T-helper 1 cell (primary cell): ENCODE measurements at regions not wholly inside any gene's neighbourhood (a gene's known extent, or its start where the extent isn't known, plus 50 kb on each side); places are given as distances from the start of the nearest gene placed in this dataset.

Source experiments
- DNase-seq, 5 donors: peaks; one replicate each; pipeline ENCODE4 v3.0.0-alpha.2; 2012 to 2020

DNA sequence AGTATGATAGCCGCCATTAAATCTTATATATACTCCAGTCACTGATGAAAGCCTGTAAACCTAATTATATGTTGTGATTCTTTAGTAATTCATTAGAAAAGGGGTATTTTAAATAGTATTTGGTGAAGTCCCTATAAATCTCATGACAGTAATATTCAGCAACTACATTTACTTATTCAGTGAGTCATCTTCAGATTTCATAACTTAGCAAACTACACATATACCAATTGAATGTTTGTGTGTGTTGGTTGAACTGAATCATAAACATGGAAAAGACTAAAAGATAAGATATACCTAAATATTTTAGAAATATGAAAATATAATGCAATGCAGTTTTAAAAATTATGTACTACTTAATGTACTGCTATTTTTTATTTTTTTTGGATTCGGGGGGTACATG, 1050.4 kb downstream of the MAT2B start:
- no peak for DNase-seq

DNA sequence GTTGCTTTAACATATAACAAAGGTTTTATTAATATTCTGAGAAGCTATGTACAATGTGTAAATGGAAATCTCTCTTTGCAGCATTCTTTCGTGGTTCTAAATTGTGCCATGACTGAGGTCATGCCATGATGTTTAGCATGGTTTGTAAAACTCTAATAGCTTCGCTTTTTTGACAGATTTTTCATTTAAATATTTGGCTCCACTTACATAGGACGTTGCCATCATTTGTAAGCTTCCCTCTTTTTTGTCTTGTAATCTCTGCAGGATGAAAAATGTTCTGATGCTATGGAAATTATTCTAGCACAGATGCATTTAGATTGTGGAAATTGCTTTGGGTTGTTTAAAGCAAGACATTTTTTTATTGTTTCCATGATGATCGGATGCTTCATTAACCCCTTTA, 1054.8 kb downstream of the MAT2B start:
- DNase-seq, result no peak

DNA sequence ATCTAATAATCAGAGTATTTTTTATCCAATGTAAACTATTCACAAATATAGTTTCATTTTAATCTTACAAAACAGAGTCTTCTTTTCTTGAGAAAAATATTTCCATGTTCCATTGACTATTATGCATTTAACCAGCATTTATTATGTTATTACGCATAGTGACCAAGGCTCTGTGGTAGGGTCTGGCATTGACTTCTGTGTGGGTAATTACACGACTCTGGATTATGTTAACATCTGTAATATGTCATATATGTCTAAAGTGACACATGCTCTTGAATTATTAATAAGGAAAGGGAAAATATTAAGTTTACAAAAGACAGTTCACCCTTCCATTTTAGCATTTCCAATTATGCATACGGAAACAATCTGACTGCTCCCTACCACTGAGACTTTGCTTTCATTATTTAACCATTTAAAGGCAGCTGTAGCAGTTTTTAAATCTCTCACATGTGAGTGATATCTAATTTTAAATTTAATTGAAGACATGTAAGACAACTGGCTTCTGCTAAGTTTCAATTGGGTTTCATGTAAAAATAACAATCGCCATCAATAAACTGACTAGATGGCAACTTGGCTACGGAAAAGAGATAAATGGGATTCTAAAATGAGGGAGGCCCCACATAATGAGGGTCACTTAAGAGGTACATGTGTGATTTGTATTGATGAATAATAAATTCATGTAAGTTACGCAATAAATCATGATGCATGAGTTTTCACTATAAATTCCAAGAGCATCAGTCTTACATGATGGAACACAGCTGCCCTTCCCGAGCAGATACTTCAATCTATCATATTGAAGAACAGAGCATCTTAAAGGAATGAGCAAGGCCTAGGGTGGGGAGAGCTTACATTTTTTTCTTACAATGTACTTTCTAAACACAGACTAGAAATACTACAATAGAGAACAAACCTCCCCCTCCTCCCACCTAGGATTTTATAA, 1056.8 kb downstream of the MAT2B start:
- DNase-seq, result no peak

DNA sequence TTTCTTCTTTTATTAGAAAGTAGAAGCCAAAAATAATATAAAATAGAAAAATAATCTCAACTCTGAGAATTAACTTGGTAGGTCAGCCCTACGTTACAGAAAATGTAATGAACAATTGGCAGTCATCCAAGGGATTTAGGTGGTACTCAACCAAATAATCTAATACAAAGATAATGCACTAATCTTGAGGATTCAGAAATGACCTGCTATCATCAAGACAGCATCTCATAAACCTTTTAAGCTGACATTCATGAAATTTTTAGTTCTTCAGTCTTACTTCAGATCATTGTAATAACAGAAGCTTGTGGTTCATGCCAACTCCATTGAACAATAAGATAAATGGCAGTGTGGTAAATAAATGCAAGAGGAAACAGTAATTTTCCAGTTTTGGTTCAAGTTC, 1058.0 kb downstream of the MAT2B start:
- no peak for DNase-seq

DNA sequence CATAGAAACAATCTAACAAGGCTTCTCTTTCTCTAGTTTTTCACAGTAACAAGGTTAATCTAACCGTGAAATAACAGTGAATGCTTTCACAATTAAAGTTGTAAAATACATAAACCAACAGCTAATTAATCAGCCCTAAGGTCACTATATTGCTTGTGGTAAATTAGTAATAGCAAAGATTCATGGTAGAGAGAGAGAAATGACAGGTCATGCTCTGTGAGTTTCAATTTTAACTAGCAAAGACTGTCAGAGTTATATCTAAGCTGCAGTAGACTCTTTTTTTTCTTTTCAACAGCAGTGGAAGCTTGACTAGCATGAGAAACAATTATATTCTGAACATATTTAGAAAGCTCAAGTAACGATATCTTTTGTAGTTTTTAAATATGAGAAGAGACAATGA, 1068.0 kb downstream of the MAT2B start:
- no peak for DNase-seq

DNA sequence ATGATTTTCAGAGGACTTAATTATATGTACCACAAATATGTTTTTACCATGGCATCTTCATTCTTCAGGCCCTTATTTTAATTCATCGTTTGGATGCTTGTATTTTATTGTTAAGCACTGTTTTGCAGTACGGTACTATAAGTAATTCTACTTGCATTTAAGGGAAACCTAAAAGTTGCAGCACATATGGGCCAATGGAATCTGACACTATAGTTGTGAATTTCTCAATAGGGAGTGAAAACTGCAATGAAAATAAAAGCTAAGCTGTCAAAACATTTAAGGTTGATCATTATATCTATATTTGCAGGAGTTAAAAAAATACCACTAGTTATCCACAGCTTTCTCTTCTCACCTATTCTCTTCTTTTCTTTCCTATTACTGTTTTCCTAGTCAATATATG, 1071.8 kb downstream of the MAT2B start:
- no peak for DNase-seq

DNA sequence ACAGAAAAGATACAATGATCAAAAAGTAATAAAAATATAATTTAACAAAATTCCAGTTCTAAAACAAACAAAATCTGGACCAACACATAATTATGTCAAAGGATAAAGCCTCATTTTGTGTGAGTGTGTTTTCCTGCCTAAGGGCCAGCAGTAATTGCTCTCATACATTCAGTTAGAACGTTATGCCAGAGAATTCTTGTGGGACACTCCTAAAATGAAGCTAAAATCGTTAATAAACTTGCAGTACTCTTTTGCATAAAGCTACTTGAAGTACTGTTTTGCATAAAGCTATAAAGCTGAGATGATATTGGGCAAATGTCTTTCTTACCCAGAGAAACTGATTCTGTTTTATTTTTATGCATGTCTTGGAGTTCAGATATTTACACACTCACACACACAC, 1072.3 kb downstream of the MAT2B start:
- no peak for DNase-seq

DNA sequence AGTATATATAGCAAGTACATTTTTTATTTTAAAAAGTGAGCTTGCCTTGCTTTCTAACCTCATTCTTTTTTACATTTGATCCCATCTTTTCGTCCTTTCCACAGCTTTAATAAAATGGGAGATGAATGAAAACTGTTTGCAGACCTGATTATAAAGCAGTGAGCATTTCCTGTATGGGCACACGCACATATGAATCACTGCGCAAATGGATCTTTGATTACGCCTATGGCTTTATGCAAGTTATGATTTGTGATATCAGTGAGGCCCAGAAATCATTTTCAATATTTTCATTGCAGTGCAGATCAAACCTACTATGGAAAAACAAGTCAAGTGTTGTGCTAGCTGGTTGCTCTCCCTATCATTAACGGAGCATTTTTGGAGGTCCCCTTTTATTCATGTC, 1073.0 kb downstream of the MAT2B start:
- no peak for DNase-seq

DNA sequence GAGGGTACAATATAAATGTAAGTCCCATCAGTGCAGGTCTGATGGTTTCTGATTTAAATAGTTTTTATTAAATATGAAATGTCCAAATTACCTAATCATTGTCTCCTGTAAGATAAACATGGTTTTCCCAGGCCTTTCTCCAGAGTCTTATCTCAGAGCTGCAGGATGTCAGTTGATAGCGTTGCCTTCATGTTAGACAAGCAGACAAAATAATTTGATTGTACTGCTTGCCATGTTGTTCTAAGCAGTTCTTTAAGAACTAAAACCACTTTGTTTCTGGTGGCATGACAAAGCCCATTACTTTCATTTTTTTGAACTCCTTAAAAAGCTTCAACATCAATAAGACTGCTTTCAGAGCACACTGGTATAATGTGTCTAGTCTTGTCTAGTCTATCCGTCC, 1073.5 kb downstream of the MAT2B start:
- DNase-seq, result no peak

DNA sequence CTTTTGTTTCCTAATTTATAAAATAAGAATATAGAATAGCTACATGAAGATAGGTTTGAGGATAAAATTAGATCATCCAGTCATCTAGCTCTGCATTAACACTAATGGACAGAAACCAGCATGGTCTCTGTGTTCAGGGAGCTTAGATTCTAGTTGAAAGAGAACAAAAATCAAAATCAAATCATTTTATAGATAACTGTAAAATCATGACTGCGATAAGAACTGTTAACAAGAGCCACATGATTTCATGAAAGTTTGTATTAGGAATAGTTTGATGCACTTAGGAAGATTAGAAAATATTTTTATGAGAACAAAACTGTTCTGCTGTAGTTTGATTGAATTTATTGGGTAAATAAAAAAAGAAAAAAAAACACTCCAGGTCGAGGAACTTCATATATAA, 1074.7 kb downstream of the MAT2B start:
- DNase-seq, result no peak

DNA sequence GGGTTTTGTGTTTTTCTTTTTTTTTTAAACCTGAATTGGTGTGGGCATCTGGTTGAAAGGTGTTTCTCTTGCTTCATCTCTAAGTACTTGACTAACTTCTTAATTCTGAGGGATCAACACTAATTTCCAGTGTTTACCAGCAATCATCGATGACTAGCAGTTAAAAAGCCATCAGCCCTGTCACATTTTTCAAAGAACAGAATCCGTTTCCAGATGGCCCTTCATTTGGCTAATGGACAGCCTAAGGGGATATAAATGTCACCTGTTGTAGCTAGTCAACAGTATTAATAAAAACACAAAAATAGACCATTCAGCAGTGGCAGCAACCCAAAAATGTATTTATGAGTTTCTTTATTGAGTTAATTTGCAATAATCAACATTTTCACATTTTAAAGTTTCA, 1076.5 kb downstream of the MAT2B start:
- DNase-seq, result no peak

DNA sequence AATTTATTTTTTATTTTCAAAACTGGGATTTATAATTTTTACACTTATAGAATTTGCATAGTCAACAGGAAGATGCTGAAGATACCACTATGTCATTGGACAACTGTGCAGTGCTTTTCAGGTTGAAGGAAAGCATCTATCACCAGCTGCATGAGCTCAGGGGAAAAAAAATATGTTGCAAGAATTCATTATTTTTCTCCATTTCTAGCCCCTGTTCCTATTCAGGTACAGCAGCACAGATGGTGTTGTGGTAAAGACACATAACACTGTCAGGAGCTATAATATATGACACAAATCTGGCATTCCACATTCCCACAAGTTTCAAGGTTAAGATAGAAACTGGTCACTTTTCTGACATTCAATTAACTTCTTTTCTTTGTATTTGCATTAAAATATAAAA, 1088.6 kb downstream of the MAT2B start:
- DNase-seq, result no peak

DNA sequence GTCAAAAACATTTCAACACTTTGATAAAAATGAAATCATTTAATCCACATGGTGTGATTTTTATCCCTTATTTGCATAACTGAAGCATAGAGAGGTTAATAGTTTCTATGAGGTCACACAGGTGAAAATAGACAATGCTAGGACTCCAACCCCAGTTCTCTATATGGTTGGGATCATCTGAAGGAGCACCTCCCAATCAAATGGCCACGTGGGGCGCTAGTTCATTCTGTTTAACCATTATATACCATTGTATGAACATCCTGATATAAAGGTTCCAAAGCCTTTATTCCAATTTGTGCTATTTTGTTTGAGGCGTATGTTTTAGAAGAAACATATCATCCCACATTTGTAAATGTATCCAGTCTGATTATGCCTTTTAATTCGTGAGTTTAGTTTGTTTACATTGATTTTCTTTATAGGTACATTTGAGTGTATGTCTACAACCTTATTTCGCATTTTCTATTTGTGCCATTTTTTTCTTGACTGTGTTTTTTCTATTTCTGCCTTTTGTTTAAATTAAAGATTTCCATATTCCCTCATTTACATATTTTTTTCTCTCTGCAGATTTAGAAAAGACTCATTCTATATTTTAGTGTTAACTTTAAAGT, 1092.0 kb downstream of the MAT2B start:
- DNase-seq, result no peak

DNA sequence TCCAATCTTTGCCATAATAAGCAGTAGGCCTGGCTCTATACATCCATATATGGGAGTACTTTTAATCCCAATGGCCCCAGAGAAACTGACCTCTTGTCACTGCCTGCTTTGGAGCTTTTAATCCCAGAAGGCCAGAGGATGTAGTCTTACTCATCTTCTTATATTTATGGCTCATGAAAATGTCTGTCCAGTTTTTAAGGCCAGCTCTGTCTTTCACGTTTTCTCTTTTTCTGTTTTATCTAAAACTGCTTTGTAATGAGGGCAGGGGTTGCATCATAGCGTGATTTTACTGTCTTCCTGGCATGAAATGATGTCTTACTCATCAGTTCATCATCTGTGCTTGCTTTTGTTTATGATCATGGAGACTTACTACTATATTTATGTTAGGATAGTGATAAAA, 1094.9 kb downstream of the MAT2B start:
- DNase-seq, result no peak

DNA sequence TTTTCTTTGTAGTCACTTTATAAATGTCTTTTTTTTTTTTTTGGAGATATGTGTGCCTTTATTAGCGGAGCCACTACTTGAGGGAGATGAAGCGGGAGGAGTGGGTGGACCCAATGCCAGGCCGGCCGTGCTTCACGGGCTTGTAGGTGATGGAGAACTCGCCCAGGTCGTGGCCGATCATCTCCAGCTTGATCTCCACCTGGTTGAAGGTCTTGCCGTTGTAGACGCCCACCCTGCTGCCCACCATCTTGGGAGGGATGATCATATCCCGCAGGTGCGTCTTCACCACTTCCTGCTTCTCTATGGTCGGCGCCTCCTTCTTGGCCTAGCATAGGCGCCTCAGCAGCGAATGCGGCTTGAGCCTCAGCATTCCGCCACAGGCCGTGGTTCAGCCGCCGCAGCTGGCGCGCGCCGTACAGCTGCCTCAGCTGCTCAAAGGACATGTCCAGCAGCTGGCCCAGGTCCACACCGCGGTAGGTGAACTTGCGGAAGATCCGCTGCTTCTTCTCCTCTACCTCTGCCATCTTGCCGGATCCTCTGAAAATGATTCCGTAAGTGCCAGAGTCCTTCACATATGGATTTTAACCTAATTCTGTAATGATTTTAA, 1095.6 kb downstream of the MAT2B start:
- DNase-seq, result no peak

DNA sequence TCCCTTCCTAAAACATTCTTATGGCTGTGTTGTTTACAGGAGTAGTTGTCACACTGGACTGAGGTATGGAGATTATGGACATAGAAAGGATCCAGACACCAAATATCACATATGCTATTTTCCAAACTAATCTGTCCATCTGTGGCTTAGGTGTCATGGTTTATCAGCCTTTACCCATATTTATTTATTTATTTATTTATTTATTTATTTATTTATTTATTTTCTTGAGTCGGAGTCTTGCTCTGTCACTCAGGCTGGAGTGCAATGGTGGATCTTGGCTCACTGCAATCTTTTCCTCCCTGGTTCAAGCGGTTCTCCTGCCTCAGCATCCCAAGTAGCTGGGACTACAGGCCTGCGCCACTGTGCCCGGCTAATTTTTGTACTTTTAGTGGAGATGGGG, 1103.1 kb downstream of the MAT2B start:
- no peak for DNase-seq

DNA sequence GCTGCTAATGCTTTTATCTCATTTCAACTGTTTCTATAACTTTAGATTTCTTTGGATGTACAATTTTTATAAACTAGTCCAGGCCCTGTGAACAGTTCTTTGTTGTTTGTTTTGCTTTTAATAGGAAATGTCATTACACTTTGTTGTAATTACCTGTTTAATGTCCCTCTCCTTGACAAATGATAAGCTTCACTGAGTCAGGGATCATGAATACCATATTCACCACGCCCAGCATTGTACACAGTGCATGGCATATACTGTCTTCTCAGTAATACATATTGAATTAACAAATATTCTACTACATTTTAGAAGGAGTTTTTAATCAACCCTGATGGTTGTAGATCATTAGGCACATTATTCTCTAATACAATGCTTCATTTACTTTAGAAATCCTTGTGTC, 1105.0 kb downstream of the MAT2B start:
- DNase-seq, result no peak

DNA sequence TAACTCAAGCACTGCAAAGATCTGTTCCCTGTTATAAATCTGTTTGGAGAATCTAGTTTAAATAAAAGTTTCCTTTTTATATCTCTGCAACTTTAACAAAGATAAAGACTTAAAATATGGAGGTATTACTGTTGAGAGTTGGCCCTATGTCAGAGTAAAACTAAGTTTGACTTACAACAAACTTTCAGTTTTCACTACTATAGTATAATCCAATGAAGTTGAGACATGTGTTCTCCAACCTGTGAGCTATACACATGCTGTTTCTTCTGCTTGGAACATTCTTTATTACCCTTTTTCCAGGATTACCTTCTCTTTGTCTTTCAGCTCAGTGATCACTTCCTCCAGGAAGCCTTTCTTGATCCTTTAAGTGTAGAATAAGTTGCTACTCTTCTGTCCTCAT, 1109.3 kb downstream of the MAT2B start:
- DNase-seq, result no peak

DNA sequence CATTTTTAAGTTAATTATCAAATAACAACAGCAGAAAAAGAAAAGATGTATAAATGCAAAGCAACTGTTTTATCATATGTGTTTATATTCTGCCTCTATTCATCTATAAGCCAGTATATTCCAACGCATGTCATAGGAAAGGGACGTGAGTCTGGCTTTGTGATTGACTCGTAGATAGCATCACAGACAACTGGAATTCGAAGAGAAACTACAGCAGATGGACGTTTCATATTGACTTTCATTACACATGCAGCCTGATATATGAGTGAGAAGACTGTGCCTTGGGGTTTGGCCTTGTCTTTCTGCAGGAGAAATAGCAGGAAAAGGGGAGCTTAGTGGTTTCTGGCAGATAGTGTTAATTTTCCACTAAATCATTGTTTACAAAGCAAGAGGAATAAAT, 1111.9 kb downstream of the MAT2B start:
- DNase-seq, result no peak

DNA sequence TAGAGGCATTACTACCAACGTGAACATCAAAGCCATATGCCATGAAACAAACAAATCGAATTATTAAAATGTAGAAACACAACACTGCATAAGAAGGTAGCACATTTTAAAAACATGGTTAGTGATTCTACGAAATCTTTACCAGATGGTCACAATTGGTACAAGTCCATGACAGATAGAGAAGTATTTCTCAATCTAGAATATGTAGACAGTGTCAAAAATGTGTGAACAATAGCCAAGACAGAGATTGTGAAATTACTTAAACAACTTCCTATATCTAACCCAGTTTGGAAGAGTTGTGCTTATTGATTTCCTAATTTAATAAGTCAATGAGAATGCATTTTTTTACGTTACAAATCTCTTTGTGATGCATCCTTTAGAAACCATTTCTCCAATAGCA, 1121.6 kb downstream of the MAT2B start:
- DNase-seq, result no peak

DNA sequence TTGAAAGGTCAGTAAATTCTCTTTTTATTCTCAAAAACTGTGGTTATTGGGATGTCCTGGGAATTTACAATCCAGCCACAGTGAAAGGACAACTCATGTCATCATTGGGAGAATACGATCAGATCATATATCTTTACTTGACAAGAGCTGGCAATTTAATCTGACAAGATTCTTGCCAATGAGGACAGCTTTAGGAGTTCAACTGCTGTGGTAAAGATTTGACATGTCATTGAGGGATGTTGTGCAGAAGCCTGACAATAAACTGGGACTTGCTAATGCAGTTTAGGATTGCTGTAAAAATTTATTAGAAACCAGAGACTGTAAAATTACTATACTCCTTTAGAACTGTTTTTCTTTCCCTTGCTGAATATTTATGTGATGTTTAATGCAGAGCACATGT, 1131.0 kb downstream of the MAT2B start:
- DNase-seq, result no peak

DNA sequence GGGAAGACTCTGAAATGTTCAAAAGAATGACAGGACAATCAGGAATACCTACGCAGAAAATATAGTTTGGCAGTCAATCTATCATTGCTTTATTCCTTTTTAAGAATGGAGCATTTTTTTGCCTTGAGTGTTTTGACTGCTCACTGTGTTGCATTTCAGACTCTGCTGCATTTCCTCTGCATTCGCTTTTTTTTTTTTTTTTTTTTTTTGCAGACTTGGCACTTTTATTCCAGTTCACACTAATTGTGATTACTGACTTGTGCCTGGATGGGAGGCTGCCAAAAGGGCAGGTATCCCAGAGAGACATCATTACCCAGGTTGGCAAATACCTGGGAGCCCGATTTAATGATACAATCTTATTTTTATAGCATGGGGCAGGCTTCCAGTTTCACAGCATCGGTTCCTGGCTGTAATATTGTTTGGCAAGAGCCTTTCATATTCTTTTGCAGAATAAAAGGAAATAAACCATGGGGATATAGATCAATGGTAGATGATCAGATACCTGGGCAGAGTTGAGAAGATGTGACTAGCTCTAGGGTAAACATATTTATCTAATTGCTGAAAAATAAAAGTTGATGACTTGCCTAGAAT, 1132.6 kb downstream of the MAT2B start:
- DNase-seq, result no peak

DNA sequence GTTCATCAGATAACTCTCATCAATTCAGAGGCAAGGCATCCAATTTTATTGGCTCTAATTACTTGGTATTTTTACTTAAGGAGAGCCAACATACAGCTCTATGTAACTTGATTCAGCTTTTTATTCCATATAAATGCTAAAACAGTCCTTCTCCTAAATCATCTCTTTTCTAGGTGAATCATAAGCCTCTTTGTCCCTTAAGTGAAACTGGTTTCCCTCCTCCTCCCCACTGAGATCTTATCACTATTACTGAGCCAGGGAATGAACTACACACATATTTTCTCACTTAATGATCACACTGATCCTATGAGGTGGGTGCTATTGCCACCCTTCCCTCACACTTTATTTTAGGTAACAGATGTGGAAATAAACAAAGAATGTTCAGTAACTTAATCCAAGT, 1143.8 kb downstream of the MAT2B start:
- DNase-seq, result no peak

DNA sequence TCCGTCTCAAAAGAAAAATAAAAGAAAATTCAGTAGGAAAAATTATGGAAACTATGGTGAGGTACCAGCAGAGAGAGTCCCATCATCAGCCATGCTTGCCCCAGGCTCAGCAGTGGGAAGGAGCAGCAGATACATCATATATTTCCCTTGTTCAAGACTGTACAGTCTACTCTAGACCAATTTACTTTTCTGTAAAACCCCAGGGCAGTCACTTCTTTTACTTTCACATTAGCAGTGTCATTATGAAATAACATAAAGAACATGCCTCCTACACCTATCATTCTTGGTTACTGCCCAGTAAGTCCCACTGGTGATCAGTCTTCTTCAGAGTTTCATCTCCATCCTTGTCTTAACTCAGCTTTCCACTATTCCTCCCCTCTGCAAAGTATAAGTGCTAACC, 1145.0 kb downstream of the MAT2B start:
- no peak for DNase-seq
